ENCODE measurements at regions not wholly inside any gene's neighbourhood (a gene's known extent, or its start where the extent isn't known, plus 50 kb on each side); places are given as distances from the start of the nearest gene placed in this dataset.

GRCh38 chr5:126046846-126047571 lies 376.2 kb upstream of the GRAMD2B start:
- POLR2A ChIA-PET (ENCODE audit: unreplicated experiment), result no interaction called here
- TF ChIP-seq EZH2phosphoT487 (IDR thresholded peaks at IDR 0.05; ENCODE audit: borderline replicate concordance, low read length), result no peak
- no peak for TF ChIP-seq EZH2 (IDR thresholded peaks at IDR 0.05; ENCODE audit: low read length, unreplicated experiment)
- TF ChIP-seq CTCF (conservative IDR thresholded peaks at IDR 0.05; ENCODE audit: low read depth, low read length), result no peak
- no peaks in the 10 kb centered on the region for H3K36me3 ChIP-seq (ENCODE audit: low read depth, low read length)
- no peak overlapping the region for H3K9ac ChIP-seq (ENCODE audit: low read length)
- no peaks in the 10 kb centered on the region for H3K27me3 ChIP-seq (ENCODE audit: low read length)
- no peak overlapping the region for H2AFZ ChIP-seq (ENCODE audit: low read length)
- H4K20me1 ChIP-seq (ENCODE audit: low read length), result no peaks in the 10 kb centered on the region
- intact Hi-C loops (cut with micrococcal nuclease), result no loop called here
- DNase-seq (no peak), ATAC-seq (no peak)
- H3K27ac ChIP-seq (ENCODE audit: low read length), result no peak overlapping the region
- no peaks in the 10 kb centered on the region for H3F3A ChIP-seq (ENCODE audit: low read length, unreplicated experiment)
- CTCF ChIA-PET, result interaction anchor here (0.6 kb wide), 1 partner anchor 18 kb away, joined by 3 read pairs; no protein-coding TSS in a partner anchor
- no peaks in the 10 kb centered on the region for H3K9me2 ChIP-seq (replicated peaks; ENCODE audit: low read length)
- no peak overlapping the region for H3K4me3 ChIP-seq (ENCODE audit: low read length)
- H3K4me2 ChIP-seq (ENCODE audit: low read length), result no peak overlapping the region
- no peaks in the 10 kb centered on the region for H3K4me1 ChIP-seq (ENCODE audit: insufficient read depth, low read length)
- no peaks in the 10 kb centered on the region for H3K79me2 ChIP-seq (ENCODE audit: low read length)
- H3K9me3 ChIP-seq (ENCODE audit: low read length), result no peaks in the 10 kb centered on the region
- no TSS peak for BruUV-seq (replicated peaks)

GRCh38 chr5:126052120-126052519 lies 371.1 kb upstream of the GRAMD2B start:
- no peaks in the 10 kb centered on the region for H3K9me3 ChIP-seq (ENCODE audit: low read length)
- H3K4me3 ChIP-seq (ENCODE audit: low read length), result no peak overlapping the region
- no TSS peak for BruUV-seq (replicated peaks)
- H3K4me1 ChIP-seq (ENCODE audit: insufficient read depth, low read length), result no peaks in the 10 kb centered on the region
- H3K27ac ChIP-seq (ENCODE audit: low read length), result no peak overlapping the region
- no peaks in the 10 kb centered on the region for H3K9me2 ChIP-seq (replicated peaks; ENCODE audit: low read length)
- no peak overlapping the region for H3K4me2 ChIP-seq (ENCODE audit: low read length)
- CTCF ChIA-PET, result no interaction called here
- no peaks in the 10 kb centered on the region for H3K27me3 ChIP-seq (ENCODE audit: low read length)
- no peaks in the 10 kb centered on the region for H3F3A ChIP-seq (ENCODE audit: low read length, unreplicated experiment)
- TF ChIP-seq EZH2phosphoT487 (IDR thresholded peaks at IDR 0.05; ENCODE audit: borderline replicate concordance, low read length) (no peak), CTCF (conservative IDR thresholded peaks at IDR 0.05; ENCODE audit: low read depth, low read length) (no peak), EZH2 (IDR thresholded peaks at IDR 0.05; ENCODE audit: low read length, unreplicated experiment) (no peak)
- no peak for ATAC-seq
- H3K36me3 ChIP-seq (ENCODE audit: low read depth, low read length), result no peaks in the 10 kb centered on the region
- H3K79me2 ChIP-seq (ENCODE audit: low read length), result no peaks in the 10 kb centered on the region
- no peak for DNase-seq
- intact Hi-C loops (cut with micrococcal nuclease), result no loop called here
- H3K9ac ChIP-seq (ENCODE audit: low read length), result no peak overlapping the region
- no peak overlapping the region for H2AFZ ChIP-seq (ENCODE audit: low read length)
- H4K20me1 ChIP-seq (ENCODE audit: low read length), result no peaks in the 10 kb centered on the region
- POLR2A ChIA-PET (ENCODE audit: unreplicated experiment), result no interaction called here

GRCh38 chr5:126052791-126053190 lies 370.4 kb upstream of the GRAMD2B start:
- Histone ChIP-seq H4K20me1 (ENCODE audit: low read length) (no peaks in the 10 kb centered on the region), H3K36me3 (ENCODE audit: low read depth, low read length) (no peaks in the 10 kb centered on the region), H3K79me2 (ENCODE audit: low read length) (no peaks in the 10 kb centered on the region), H2AFZ (ENCODE audit: low read length) (no peak overlapping the region), H3K27ac (ENCODE audit: low read length) (no peak overlapping the region), H3K4me3 (ENCODE audit: low read length) (no peak overlapping the region), H3K4me2 (ENCODE audit: low read length) (no peak overlapping the region), H3K9me3 (ENCODE audit: low read length) (no peaks in the 10 kb centered on the region), H3K27me3 (ENCODE audit: low read length) (no peaks in the 10 kb centered on the region), H3K9ac (ENCODE audit: low read length) (no peak overlapping the region), H3F3A (ENCODE audit: low read length, unreplicated experiment) (no peaks in the 10 kb centered on the region), H3K4me1 (ENCODE audit: insufficient read depth, low read length) (no peaks in the 10 kb centered on the region), H3K9me2 (replicated peaks; ENCODE audit: low read length) (no peaks in the 10 kb centered on the region)
- POLR2A ChIA-PET (ENCODE audit: unreplicated experiment), result no interaction called here
- no TSS peak for BruUV-seq (replicated peaks)
- ATAC-seq (no peak), DNase-seq (no peak)
- TF ChIP-seq EZH2phosphoT487 (IDR thresholded peaks at IDR 0.05; ENCODE audit: borderline replicate concordance, low read length) (no peak), EZH2 (IDR thresholded peaks at IDR 0.05; ENCODE audit: low read length, unreplicated experiment) (no peak), CTCF (conservative IDR thresholded peaks at IDR 0.05; ENCODE audit: low read depth, low read length) (no peak)
- CTCF ChIA-PET, result no interaction called here
- intact Hi-C loops (cut with micrococcal nuclease), result no loop called here
